A549 (cell line): ENCODE measurements at regions not wholly inside any gene's neighbourhood (a gene's known extent, or its start where the extent isn't known, plus 50 kb on each side); places are given as distances from the start of the nearest gene placed in this dataset.
A peak's percentile ranks its signal among the peaks of the same experiment; 100 is the strongest.

ENCODE experiments used
- BHLHE40 ChIP-seq: IDR thresholded peaks from 2 replicates; pipeline ENCODE4 v1.6.1; 2012; ENCODE audit warnings: low read depth, low read length, inconsistent platforms
- E2F6 ChIP-seq: IDR thresholded peaks from 2 replicates; pipeline ENCODE4 v1.6.1; 2012; ENCODE audit warnings: low read depth, borderline replicate concordance
- EP300 ChIP-seq, 2 experiments: fragments of >200 bp; sonication (Bioruptor Twin); formaldehyde crosslinking; IDR thresholded peaks; 2 replicates in 1 of 2; 3 replicates in 1 of 2; pipeline ENCODE4 v1.6.1; 2016 to 2017
- JUNB ChIP-seq: fragments of >200 bp; sonication (Bioruptor Twin); formaldehyde crosslinking; IDR thresholded peaks from 2 replicates; pipeline ENCODE4 v1.6.1; 2016
- MAFK ChIP-seq: fragments of 450-650 bp; IDR thresholded peaks from 2 replicates; pipeline ENCODE4 v1.6.1; 2014; ENCODE audit not compliant: partially characterized antibody
- POLR2A ChIP-seq: IDR thresholded peaks from 2 replicates; pipeline ENCODE4 v1.6.1; 2012; ENCODE audit warnings: mild to moderate bottlenecking, low read length
- POLR2AphosphoS2 ChIP-seq: conservative IDR thresholded peaks from 2 replicates; pipeline ENCODE4 v1.6.1; 2012; ENCODE audit warnings: low read length, improper control_type of control experiment, inconsistent platforms
- RAD21 ChIP-seq, 2 experiments: fragments of >200 bp in 1 of 2; sonication (Bioruptor Twin) in 1 of 2; formaldehyde crosslinking in 1 of 2; IDR thresholded peaks in 1 of 2; conservative IDR thresholded peaks in 1 of 2; 2 replicates in 1 of 2; 3 replicates in 1 of 2; pipeline ENCODE4 v1.6.1; 2012 to 2018; ENCODE audit warnings: inconsistent platforms in 1 of 2
- RNF2 ChIP-seq: fragments of 200-600 bp; sonication (generic); IDR thresholded peaks from 2 replicates; pipeline ENCODE4 v1.6.1; 2016; ENCODE audit warnings: low read depth, mild to moderate bottlenecking, antibody characterized with exemption, moderate library complexity, borderline replicate concordance
- SMC3 ChIP-seq: fragments of >200 bp; sonication (Bioruptor Twin); formaldehyde crosslinking; IDR thresholded peaks from 3 replicates; pipeline ENCODE4 v1.6.1; 2018; ENCODE audit warnings: inconsistent platforms
- TF ChIP-seq, protein P1 (sequence below): fragments of 250-450 bp; sonication (Bioruptor Pico); IDR thresholded peaks from 2 replicates; pipeline ENCODE4 v1.5.0; 2020; ENCODE audit warnings: low read depth, mild to moderate bottlenecking, moderate library complexity
- TF ChIP-seq, protein P2 (sequence below): fragments of >200 bp; sonication (Bioruptor Twin); formaldehyde crosslinking; IDR thresholded peaks from 3 replicates; pipeline ENCODE4 v1.5.1; 2016
- TF ChIP-seq, protein P3 (sequence below): IDR thresholded peaks from 2 replicates; pipeline ENCODE4 v1.6.1; 2012

- TF ChIP-seq, protein P1, sequence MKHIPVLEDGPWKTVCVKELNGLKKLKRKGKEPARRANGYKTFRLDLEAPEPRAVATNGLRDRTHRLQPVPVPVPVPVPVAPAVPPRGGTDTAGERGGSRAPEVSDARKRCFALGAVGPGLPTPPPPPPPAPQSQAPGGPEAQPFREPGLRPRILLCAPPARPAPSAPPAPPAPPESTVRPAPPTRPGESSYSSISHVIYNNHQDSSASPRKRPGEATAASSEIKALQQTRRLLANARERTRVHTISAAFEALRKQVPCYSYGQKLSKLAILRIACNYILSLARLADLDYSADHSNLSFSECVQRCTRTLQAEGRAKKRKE = no peak
- TF ChIP-seq E2F6 (no peak), POLR2A (no peak), POLR2AphosphoS2 (no peak), RAD21 (conservative IDR thresholded peaks at IDR 0.05 in 1 of 2, IDR thresholded peaks at IDR 0.05 in 1 of 2) (peak; percentile 20 to 32; a peak in 1 of 5 replicates), MAFK (no peak), SMC3 (peak; percentile 20; the same call in 1 of the 3 replicates), BHLHE40 (no peak), JUNB (no peak), RNF2 (no peak), EP300 (IDR thresholded peaks at IDR 0.05) (no peak)
- TF ChIP-seq, protein P2, sequence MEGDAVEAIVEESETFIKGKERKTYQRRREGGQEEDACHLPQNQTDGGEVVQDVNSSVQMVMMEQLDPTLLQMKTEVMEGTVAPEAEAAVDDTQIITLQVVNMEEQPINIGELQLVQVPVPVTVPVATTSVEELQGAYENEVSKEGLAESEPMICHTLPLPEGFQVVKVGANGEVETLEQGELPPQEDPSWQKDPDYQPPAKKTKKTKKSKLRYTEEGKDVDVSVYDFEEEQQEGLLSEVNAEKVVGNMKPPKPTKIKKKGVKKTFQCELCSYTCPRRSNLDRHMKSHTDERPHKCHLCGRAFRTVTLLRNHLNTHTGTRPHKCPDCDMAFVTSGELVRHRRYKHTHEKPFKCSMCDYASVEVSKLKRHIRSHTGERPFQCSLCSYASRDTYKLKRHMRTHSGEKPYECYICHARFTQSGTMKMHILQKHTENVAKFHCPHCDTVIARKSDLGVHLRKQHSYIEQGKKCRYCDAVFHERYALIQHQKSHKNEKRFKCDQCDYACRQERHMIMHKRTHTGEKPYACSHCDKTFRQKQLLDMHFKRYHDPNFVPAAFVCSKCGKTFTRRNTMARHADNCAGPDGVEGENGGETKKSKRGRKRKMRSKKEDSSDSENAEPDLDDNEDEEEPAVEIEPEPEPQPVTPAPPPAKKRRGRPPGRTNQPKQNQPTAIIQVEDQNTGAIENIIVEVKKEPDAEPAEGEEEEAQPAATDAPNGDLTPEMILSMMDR = peak; percentile 29; the same call in 2 of the 3 replicates
- TF ChIP-seq, protein P3, sequence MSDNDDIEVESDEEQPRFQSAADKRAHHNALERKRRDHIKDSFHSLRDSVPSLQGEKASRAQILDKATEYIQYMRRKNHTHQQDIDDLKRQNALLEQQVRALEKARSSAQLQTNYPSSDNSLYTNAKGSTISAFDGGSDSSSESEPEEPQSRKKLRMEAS = no peak
Observed at GRCh38 chr13:105139380-105140285, 1395.8 kb downstream of the EFNB2 start.
